DOHH2 (cell line): ENCODE measurements at regions not wholly inside any gene's neighbourhood (a gene's known extent, or its start where the extent isn't known, plus 50 kb on each side); places are given as distances from the start of the nearest gene placed in this dataset.

Experiments
- CTCF ChIP-seq: fragments of 200-600 bp; sonication (generic); IDR thresholded peaks from one replicate; pipeline ENCODE4 v1.5.1; 2014; ENCODE audit warnings: antibody characterized with exemption, mild to moderate bottlenecking, low read depth, low read length; ENCODE audit not compliant: poor library complexity, severe bottlenecking
- EZH2phosphoT487 ChIP-seq: fragments of 200-600 bp; sonication (generic); IDR thresholded peaks from 2 replicates; pipeline ENCODE4 v1.6.1; 2017; ENCODE audit warnings: borderline replicate concordance, mild to moderate bottlenecking, antibody characterized with exemption, low read length, moderate library complexity, mixed read lengths

DNA sequence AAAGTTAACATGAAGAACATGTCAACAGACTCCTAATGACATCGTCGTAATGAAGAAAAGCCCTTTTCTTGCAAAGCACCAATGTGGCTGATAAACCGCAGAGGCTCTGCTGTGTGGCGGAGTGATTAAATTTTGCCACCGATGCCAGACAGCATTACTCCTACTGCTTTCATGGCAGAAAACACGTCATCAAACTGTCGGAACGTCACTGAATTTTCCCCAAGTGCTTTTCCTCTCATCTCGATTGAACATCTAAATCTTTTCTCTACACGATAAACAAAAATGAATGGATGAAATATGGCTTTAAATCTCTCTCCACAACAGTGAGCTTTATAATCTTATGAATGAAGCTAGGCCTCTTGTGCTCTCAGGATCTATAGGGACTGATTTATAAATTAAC, 159.8 kb upstream of the REG3G start:
- TF ChIP-seq CTCF (no peak), EZH2phosphoT487 (no peak)
